ENCODE measurements at regions not wholly inside any gene's neighbourhood (a gene's known extent, or its start where the extent isn't known, plus 50 kb on each side); places are given as distances from the start of the nearest gene placed in this dataset.
"Not testable (repeated sequence)": the region's sequence is repeated elsewhere in the genome, so short reads cannot be mapped to it uniquely, and the experiment has no call there.

- no peak overlapping the region for H2AFZ ChIP-seq (ENCODE audit: low read depth, low read length, poor library complexity, severe bottlenecking)
- RAD21 ChIA-PET (ENCODE audit: low non-redundant PET in 1 of 2, low total read pairs in 2 of 2, uncharacterized antibody in 2 of 2, unreplicated experiment in 2 of 2) = no interaction called here
- no peaks in the 10 kb centered on the region for H3K79me2 ChIP-seq (ENCODE audit: insufficient read depth, low read length)
- no peaks in the 10 kb centered on the region for H4K20me1 ChIP-seq (ENCODE audit: insufficient read depth)
- CTCF ChIA-PET = no interaction called here
- intact Hi-C loops (cut with micrococcal nuclease) = no loop called here
- no peaks in the 10 kb centered on the region for H3K4me1 ChIP-seq (ENCODE audit: control insufficient read depth in 1 of 2, insufficient read depth in 2 of 2, low read length in 2 of 2)
- no peak overlapping the region for H3K4me3 ChIP-seq (replicated peaks in 1 of 2; ENCODE audit: low read depth in 1 of 2, low read length in 2 of 2)
- ATAC-seq (no peak), DNase-seq (ENCODE audit: low read depth, low spot score) (no peak)
- no peak overlapping the region for H3K4me2 ChIP-seq (ENCODE audit: low read length)
- H3K9me3 ChIP-seq (ENCODE audit: control insufficient read depth in 1 of 2, insufficient read depth in 1 of 2, low read depth in 1 of 2, low read length in 2 of 2) = peaks cover 0 to 6% of the 10 kb centered on the region in 2 experiments; a peak in 1 of 4 replicates
- no peaks in the 10 kb centered on the region for H3K36me3 ChIP-seq (ENCODE audit: control insufficient read depth in 1 of 2, insufficient read depth in 2 of 2, low read length in 2 of 2)
- TF ChIP-seq JUND (IDR thresholded peaks at IDR 0.05) = no peak
- TF ChIP-seq MAX (IDR thresholded peaks at IDR 0.05) = no peak
- TF ChIP-seq, protein P1, sequence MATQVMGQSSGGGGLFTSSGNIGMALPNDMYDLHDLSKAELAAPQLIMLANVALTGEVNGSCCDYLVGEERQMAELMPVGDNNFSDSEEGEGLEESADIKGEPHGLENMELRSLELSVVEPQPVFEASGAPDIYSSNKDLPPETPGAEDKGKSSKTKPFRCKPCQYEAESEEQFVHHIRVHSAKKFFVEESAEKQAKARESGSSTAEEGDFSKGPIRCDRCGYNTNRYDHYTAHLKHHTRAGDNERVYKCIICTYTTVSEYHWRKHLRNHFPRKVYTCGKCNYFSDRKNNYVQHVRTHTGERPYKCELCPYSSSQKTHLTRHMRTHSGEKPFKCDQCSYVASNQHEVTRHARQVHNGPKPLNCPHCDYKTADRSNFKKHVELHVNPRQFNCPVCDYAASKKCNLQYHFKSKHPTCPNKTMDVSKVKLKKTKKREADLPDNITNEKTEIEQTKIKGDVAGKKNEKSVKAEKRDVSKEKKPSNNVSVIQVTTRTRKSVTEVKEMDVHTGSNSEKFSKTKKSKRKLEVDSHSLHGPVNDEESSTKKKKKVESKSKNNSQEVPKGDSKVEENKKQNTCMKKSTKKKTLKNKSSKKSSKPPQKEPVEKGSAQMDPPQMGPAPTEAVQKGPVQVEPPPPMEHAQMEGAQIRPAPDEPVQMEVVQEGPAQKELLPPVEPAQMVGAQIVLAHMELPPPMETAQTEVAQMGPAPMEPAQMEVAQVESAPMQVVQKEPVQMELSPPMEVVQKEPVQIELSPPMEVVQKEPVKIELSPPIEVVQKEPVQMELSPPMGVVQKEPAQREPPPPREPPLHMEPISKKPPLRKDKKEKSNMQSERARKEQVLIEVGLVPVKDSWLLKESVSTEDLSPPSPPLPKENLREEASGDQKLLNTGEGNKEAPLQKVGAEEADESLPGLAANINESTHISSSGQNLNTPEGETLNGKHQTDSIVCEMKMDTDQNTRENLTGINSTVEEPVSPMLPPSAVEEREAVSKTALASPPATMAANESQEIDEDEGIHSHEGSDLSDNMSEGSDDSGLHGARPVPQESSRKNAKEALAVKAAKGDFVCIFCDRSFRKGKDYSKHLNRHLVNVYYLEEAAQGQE (IDR thresholded peaks at IDR 0.05; ENCODE audit: low read depth) = no peak
- TF ChIP-seq SRF (IDR thresholded peaks at IDR 0.05; ENCODE audit: low read depth) = no peak
- no peak for TF ChIP-seq TCF7L2 (IDR thresholded peaks at IDR 0.05; ENCODE audit: borderline replicate concordance, extremely low read depth, insufficient read depth, insufficient read length)
- no peak for TF ChIP-seq EGR1 (IDR thresholded peaks at IDR 0.05; ENCODE audit: low read depth)
- no peak for TF ChIP-seq FOSL1 (IDR thresholded peaks at IDR 0.05; ENCODE audit: low read depth)
- no peak for TF ChIP-seq POLR2A (IDR thresholded peaks at IDR 0.05; ENCODE audit: borderline replicate concordance, extremely low read depth, insufficient read depth, insufficient read length)
- TF ChIP-seq EZH2 (IDR thresholded peaks at IDR 0.05) = no peak
- no peak for TF ChIP-seq EZH2phosphoT487 (IDR thresholded peaks at IDR 0.05; ENCODE audit: borderline replicate concordance)
- TF ChIP-seq POLR2AphosphoS5 (IDR thresholded peaks at IDR 0.05; ENCODE audit: low read depth, low read length) = no peak
- no peak for TF ChIP-seq ZFX (IDR thresholded peaks at IDR 0.05)
- no peak for TF ChIP-seq SP1 (IDR thresholded peaks at IDR 0.05; ENCODE audit: low read depth)
- TF ChIP-seq CEBPB (IDR thresholded peaks at IDR 0.05; ENCODE audit: low read depth) = no peak
- TF ChIP-seq CBX3 (IDR thresholded peaks at IDR 0.05; ENCODE audit: low read depth) = no peak
- no peak for TF ChIP-seq ELF1 (IDR thresholded peaks at IDR 0.05; ENCODE audit: borderline replicate concordance, low read depth)
- no peak for TF ChIP-seq ZBTB33 (IDR thresholded peaks at IDR 0.05; ENCODE audit: extremely low read depth, insufficient replicate concordance, low read length)
- TF ChIP-seq SIN3A (IDR thresholded peaks at IDR 0.05; ENCODE audit: low read depth) = no peak
- H3K27me3 ChIP-seq (ENCODE audit: insufficient read depth, low read length) = no peaks in the 10 kb centered on the region
- no TSS peak for BruUV-seq (replicated peaks)
- POLR2A ChIA-PET = no interaction called here
- no peak overlapping the region for H3K9ac ChIP-seq (ENCODE audit: low read length)
- no peak overlapping the region for H3K27ac ChIP-seq (ENCODE audit: low read depth, low read length)
- no peaks in the 10 kb centered on the region for H3K9me2 ChIP-seq (ENCODE audit: insufficient read depth)
These were observed 359.9 kb downstream of the CYLC2 start for GRCh38 chr9:103355000-103355399.

GRCh38 chr9:103357980-103358379, 362.8 kb downstream of the CYLC2 start:
- DNase-seq (ENCODE audit: low read depth, low spot score); H3K4me1 ChIP-seq (ENCODE audit: control insufficient read depth in 1 of 2, insufficient read depth in 2 of 2, low read length in 2 of 2); H3K9me3 ChIP-seq (ENCODE audit: control insufficient read depth in 1 of 2, insufficient read depth in 1 of 2, low read depth in 1 of 2, low read length in 2 of 2); H2AFZ ChIP-seq (ENCODE audit: low read depth, low read length, poor library complexity, severe bottlenecking); H3K9me2 ChIP-seq (ENCODE audit: insufficient read depth); H3K4me2 ChIP-seq (ENCODE audit: low read length); RAD21 ChIA-PET (ENCODE audit: low non-redundant PET in 1 of 2, low total read pairs in 2 of 2, uncharacterized antibody in 2 of 2, unreplicated experiment in 2 of 2); H3K27ac ChIP-seq (ENCODE audit: low read depth, low read length); POLR2A ChIA-PET; H3K4me3 ChIP-seq (replicated peaks in 1 of 2; ENCODE audit: low read depth in 1 of 2, low read length in 2 of 2); BruUV-seq (replicated peaks); H3K9ac ChIP-seq (ENCODE audit: low read length); CTCF ChIA-PET; H3K27me3 ChIP-seq (ENCODE audit: insufficient read depth, low read length); H3K36me3 ChIP-seq (ENCODE audit: control insufficient read depth in 1 of 2, insufficient read depth in 2 of 2, low read length in 2 of 2); intact Hi-C loops (cut with micrococcal nuclease); ATAC-seq; H3K79me2 ChIP-seq (ENCODE audit: insufficient read depth, low read length); H4K20me1 ChIP-seq (ENCODE audit: insufficient read depth): not testable (repeated sequence)
